ENCODE measurements at regions not wholly inside any gene's neighbourhood (a gene's known extent, or its start where the extent isn't known, plus 50 kb on each side); places are given as distances from the start of the nearest gene placed in this dataset.

DNA sequence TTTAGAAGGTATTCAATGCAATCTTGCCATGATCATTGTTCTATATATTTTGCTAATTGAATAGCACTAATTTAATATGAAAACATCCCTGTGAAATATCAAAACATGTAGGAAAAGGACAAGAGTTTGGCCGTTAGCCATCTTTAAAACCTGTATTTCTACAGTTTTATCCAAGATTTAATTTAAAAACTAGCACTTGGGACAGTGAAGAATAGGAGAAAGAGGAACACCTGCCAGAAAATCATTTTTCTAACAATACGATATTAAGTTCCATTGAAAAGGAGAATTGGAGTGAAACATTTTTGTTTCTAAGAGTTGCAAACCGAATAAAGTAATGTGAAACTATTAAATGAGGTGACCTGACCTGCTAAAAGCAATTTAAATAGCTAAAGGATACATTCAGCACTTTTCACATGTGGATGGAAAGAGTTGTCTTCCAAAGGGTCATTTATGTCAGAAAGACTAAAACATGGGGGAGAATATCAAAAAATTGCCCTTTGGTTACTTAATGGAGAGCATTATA, 1673.6 kb upstream of the MIR17HG start:
- FAIRE-seq = no peak
- H3K4me2 ChIP-seq = no peak overlapping the region

DNA sequence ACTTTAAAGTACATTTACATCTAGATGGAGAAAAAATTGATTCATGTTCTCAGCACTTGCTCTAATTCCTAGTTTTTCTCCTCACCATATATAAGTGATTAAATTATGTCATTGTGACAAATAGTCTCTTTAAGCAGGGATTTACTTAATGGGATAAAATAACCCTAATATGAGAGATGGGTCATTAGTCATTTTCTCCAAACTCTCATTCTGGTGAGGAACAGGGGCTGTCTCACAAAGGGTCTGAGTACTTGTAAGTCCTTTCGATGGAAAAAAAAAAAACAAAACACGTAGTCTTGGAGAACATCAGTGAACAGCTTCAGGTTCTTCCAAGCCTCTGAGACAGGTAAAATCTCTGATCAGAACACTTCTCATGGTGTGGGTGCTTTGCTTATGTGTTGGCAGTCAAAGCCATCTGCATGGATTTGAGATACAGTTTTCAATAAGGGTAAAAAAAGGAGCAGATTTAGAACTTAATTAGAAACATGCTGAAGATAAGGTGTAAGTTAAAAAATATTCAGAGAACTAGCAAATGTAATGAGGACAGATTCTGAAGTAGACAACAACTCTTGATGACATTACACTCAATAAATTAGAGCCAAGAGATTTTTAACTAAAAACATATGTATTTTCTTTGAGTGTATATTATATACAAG, 1668.9 kb upstream of the MIR17HG start:
- ChIA-PET CTCF (no interaction called here), POLR2A (no interaction called here)
- Histone ChIP-seq H3K4me2 (no peak overlapping the region), H3K4me3 (no peak overlapping the region), H3K4me1 (no peaks in the 10 kb centered on the region), H3K9me3 (no peaks in the 10 kb centered on the region), H3K27ac (no peak overlapping the region)
- DNase-seq (ENCODE audit: low read depth in 1 of 2, low spot score in 1 of 2) (no peak), FAIRE-seq (no peak), ATAC-seq (no peak)
- TF ChIP-seq HDAC2 (IDR thresholded peaks at IDR 0.05) = no peak
- TF ChIP-seq, protein P1, sequence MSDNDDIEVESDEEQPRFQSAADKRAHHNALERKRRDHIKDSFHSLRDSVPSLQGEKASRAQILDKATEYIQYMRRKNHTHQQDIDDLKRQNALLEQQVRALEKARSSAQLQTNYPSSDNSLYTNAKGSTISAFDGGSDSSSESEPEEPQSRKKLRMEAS (IDR thresholded peaks at IDR 0.05) = no peak
- no peak for TF ChIP-seq KDM5A (IDR thresholded peaks at IDR 0.05)
- TF ChIP-seq RCOR1 (IDR thresholded peaks at IDR 0.05; ENCODE audit: low read depth, low read length) = no peak
- TF ChIP-seq BHLHE40 (IDR thresholded peaks at IDR 0.05; ENCODE audit: low read depth, low read length) = no peak
- TF ChIP-seq SREBF2 (IDR thresholded peaks at IDR 0.05) = no peak
- TF ChIP-seq, protein P2, sequence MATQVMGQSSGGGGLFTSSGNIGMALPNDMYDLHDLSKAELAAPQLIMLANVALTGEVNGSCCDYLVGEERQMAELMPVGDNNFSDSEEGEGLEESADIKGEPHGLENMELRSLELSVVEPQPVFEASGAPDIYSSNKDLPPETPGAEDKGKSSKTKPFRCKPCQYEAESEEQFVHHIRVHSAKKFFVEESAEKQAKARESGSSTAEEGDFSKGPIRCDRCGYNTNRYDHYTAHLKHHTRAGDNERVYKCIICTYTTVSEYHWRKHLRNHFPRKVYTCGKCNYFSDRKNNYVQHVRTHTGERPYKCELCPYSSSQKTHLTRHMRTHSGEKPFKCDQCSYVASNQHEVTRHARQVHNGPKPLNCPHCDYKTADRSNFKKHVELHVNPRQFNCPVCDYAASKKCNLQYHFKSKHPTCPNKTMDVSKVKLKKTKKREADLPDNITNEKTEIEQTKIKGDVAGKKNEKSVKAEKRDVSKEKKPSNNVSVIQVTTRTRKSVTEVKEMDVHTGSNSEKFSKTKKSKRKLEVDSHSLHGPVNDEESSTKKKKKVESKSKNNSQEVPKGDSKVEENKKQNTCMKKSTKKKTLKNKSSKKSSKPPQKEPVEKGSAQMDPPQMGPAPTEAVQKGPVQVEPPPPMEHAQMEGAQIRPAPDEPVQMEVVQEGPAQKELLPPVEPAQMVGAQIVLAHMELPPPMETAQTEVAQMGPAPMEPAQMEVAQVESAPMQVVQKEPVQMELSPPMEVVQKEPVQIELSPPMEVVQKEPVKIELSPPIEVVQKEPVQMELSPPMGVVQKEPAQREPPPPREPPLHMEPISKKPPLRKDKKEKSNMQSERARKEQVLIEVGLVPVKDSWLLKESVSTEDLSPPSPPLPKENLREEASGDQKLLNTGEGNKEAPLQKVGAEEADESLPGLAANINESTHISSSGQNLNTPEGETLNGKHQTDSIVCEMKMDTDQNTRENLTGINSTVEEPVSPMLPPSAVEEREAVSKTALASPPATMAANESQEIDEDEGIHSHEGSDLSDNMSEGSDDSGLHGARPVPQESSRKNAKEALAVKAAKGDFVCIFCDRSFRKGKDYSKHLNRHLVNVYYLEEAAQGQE (IDR thresholded peaks at IDR 0.05) = no peak
- TF ChIP-seq, protein P3, sequence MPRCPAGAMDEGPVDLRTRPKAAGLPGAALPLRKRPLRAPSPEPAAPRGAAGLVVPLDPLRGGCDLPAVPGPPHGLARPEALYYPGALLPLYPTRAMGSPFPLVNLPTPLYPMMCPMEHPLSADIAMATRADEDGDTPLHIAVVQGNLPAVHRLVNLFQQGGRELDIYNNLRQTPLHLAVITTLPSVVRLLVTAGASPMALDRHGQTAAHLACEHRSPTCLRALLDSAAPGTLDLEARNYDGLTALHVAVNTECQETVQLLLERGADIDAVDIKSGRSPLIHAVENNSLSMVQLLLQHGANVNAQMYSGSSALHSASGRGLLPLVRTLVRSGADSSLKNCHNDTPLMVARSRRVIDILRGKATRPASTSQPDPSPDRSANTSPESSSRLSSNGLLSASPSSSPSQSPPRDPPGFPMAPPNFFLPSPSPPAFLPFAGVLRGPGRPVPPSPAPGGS (IDR thresholded peaks at IDR 0.05) = no peak
- no peak for TF ChIP-seq CEBPB (IDR thresholded peaks at IDR 0.05)
- no peak for TF ChIP-seq GATA3 (IDR thresholded peaks at IDR 0.05; ENCODE audit: borderline replicate concordance)
- no peak for TF ChIP-seq EHMT2 (IDR thresholded peaks at IDR 0.05; ENCODE audit: low read depth)
- no peak for TF ChIP-seq RNF2 (IDR thresholded peaks at IDR 0.05; ENCODE audit: borderline replicate concordance, low read depth)
- no peak for TF ChIP-seq CBX8 (IDR thresholded peaks at IDR 0.05)
- no peak for TF ChIP-seq FOSB (CRISPR knock-in tag; IDR thresholded peaks at IDR 0.05)
- TF ChIP-seq, protein P4, sequence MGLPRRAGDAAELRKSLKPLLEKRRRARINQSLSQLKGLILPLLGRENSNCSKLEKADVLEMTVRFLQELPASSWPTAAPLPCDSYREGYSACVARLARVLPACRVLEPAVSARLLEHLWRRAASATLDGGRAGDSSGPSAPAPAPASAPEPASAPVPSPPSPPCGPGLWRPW (IDR thresholded peaks at IDR 0.05) = no peak
- TF ChIP-seq ZFP36 (IDR thresholded peaks at IDR 0.05; ENCODE audit: borderline replicate concordance, partially characterized antibody) = no peak
- 82% methylated on average over 2 of the region's 2 CpGs for WGBS (ENCODE audit: missing lambda C conversion rate)

More for the DNA sequence above, 1673.6 kb upstream of the MIR17HG start:
- DNase-seq (ENCODE audit: low read depth in 1 of 2, low spot score in 1 of 2) (no peak), ATAC-seq (no peak)
- CTCF ChIA-PET = interaction anchor here (0.8 kb wide), 1 partner anchor 21 kb away, joined by 3 read pairs; no protein-coding TSS in a partner anchor
- Histone ChIP-seq H3K4me3 (no peak overlapping the region), H3K27ac (no peak overlapping the region), H3K9me3 (no peaks in the 10 kb centered on the region), H3K4me1 (no peaks in the 10 kb centered on the region)
- POLR2A ChIA-PET = no interaction called here
- WGBS (ENCODE audit: missing lambda C conversion rate) = 56% methylated on average over 3 of the region's 3 CpGs
- TF ChIP-seq HDAC2 (IDR thresholded peaks at IDR 0.05) = no peak

DNA sequence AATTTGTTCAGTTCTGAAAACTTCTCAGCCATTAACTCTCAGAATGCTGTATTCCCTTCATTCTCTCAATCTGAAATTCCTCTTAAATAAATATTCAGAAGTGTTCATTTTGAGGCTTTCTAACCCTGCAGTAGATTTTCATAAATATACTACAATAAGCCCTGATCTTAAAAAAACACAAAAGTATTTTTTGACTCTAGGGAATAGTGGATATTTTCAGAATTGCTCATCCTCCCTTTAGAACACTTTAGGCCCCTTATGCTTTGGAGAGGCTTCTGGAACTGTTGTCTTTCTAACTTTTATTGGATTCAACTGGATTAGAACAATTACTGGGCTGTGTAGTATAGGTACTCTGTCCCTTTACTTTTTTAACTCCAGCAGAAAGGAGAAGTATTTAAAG, 1662.6 kb upstream of the MIR17HG start:
- ChIA-PET POLR2A (no interaction called here), CTCF (interaction anchor here (0.7 kb wide), 1 partner anchor 1032 kb away, joined by 3 read pairs; no protein-coding TSS in a partner anchor)
- FAIRE-seq = no peak
- no peak for DNase-seq (ENCODE audit: low read depth in 1 of 2, low spot score in 1 of 2)
- Histone ChIP-seq H3K4me1 (no peaks in the 10 kb centered on the region), H3K27ac (no peak overlapping the region), H3K4me3 (no peak overlapping the region), H3K4me2 (no peak overlapping the region), H3K9me3 (no peaks in the 10 kb centered on the region)
- no peak for ATAC-seq
- TF ChIP-seq FOSL2 (IDR thresholded peaks at IDR 0.05) (no peak), FOSL2 (CRISPR knock-in tag; IDR thresholded peaks at IDR 0.05) (no peak), NFE2L2 (conservative IDR thresholded peaks at IDR 0.05; ENCODE audit: low read length) (no peak), CHD4 (IDR thresholded peaks at IDR 0.05; ENCODE audit: borderline replicate concordance) (no peak), FOSB (CRISPR knock-in tag; IDR thresholded peaks at IDR 0.05) (no peak), GATA3 (IDR thresholded peaks at IDR 0.05; ENCODE audit: borderline replicate concordance) (no peak), BHLHE40 (IDR thresholded peaks at IDR 0.05; ENCODE audit: low read depth, low read length) (no peak), ZC3H11A (IDR thresholded peaks at IDR 0.05) (no peak), KDM5A (IDR thresholded peaks at IDR 0.05) (no peak), JUNB (IDR thresholded peaks at IDR 0.05) (no peak), ZSCAN20 (CRISPR knock-in tag; IDR thresholded peaks at IDR 0.05) (no peak), KDM1A (IDR thresholded peaks at IDR 0.05; ENCODE audit: low read depth) (no peak), MYC (IDR thresholded peaks at IDR 0.05; ENCODE audit: borderline replicate concordance, low read length) (no peak), RCOR1 (IDR thresholded peaks at IDR 0.05; ENCODE audit: low read depth, low read length) (no peak), ZFP36 (IDR thresholded peaks at IDR 0.05; ENCODE audit: borderline replicate concordance, partially characterized antibody) (no peak)
- TF ChIP-seq, protein P5, sequence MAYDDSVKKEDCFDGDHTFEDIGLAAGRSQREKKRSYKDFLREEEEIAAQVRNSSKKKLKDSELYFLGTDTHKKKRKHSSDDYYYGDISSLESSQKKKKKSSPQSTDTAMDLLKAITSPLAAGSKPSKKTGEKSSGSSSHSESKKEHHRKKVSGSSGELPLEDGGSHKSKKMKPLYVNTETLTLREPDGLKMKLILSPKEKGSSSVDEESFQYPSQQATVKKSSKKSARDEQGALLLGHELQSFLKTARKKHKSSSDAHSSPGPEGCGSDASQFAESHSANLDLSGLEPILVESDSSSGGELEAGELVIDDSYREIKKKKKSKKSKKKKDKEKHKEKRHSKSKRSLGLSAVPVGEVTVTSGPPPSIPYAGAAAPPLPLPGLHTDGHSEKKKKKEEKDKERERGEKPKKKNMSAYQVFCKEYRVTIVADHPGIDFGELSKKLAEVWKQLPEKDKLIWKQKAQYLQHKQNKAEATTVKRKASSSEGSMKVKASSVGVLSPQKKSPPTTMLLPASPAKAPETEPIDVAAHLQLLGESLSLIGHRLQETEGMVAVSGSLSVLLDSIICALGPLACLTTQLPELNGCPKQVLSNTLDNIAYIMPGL (CRISPR knock-in tag; IDR thresholded peaks at IDR 0.05; ENCODE audit: borderline replicate concordance) = no peak
- TF ChIP-seq, protein P6, sequence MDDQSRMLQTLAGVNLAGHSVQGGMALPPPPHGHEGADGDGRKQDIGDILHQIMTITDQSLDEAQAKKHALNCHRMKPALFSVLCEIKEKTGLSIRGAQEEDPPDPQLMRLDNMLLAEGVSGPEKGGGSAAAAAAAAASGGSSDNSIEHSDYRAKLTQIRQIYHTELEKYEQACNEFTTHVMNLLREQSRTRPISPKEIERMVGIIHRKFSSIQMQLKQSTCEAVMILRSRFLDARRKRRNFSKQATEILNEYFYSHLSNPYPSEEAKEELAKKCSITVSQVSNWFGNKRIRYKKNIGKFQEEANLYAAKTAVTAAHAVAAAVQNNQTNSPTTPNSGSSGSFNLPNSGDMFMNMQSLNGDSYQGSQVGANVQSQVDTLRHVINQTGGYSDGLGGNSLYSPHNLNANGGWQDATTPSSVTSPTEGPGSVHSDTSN (IDR thresholded peaks at IDR 0.05) = no peak
